B cell (primary cell): ENCODE measurements at regions not wholly inside any gene's neighbourhood (a gene's known extent, or its start where the extent isn't known, plus 50 kb on each side); places are given as distances from the start of the nearest gene placed in this dataset.

ENCODE experiments used
- CTCF ChIP-seq: fragments of 200-600 bp; IDR thresholded peaks from one replicate; pipeline ENCODE4 v1.8.0; 2022; ENCODE audit warnings: antibody characterized with exemption, mild to moderate bottlenecking
- EZH2 ChIP-seq: IDR thresholded peaks from 2 replicates; pipeline ENCODE4 v1.6.1; 2012; ENCODE audit warnings: borderline replicate concordance, low read depth, mild to moderate bottlenecking, moderate library complexity, low read length; ENCODE audit not compliant: insufficient read depth, poor library complexity, severe bottlenecking

DNA sequence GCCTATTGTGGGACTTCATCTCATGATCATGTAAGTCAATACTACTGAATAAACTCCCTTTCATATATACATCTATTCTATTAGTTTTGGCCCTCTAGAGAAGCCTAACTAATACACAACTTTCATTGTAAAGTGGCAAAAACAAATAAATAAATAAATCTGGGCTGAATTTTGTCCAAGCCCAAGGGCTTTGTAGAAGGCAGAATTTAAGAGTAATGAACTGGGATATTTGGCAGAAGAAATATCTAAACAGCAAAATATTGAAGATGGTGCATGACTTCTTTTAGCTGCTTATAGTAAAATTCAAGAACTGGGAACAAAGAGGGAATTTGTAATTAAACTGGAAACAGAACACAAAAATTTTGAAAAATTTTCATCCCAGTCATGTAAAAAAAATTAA is 246.7 kb upstream of the GULP1 start:
- TF ChIP-seq EZH2 (no peak), CTCF (no peak)
